Lower leg skin (tissue), 3 donors: ENCODE measurements at regions not wholly inside any gene's neighbourhood (a gene's known extent, or its start where the extent isn't known, plus 50 kb on each side); places are given as distances from the start of the nearest gene placed in this dataset.

Experiments
- CTCF ChIP-seq, 3 donors: fragments of 450-650 bp; IDR thresholded peaks; one replicate each; pipeline ENCODE4 v1.5.1; 2016; ENCODE audit warnings: antibody characterized with exemption in 3 of 3, mild to moderate bottlenecking in 3 of 3, moderate library complexity in 2 of 3
- POLR2A ChIP-seq, 2 donors: fragments of 450-650 bp; IDR thresholded peaks; one replicate each; pipeline ENCODE4 v1.6.1; 2016 to 2017; ENCODE audit warnings: antibody characterized with exemption in 2 of 2, mild to moderate bottlenecking in 1 of 2, moderate library complexity in 1 of 2

GRCh38 chr1:191034132-191034531 is 556.5 kb upstream of the BRINP3 start:
- TF ChIP-seq CTCF (IDR thresholded peaks at IDR 0.05) (no peak), POLR2A (IDR thresholded peaks at IDR 0.05) (no peak)
